Large intestine (tissue), 3 donors: ENCODE measurements at regions not wholly inside any gene's neighbourhood (a gene's known extent, or its start where the extent isn't known, plus 50 kb on each side); places are given as distances from the start of the nearest gene placed in this dataset.
"Not testable (repeated sequence)": the region's sequence is repeated elsewhere in the genome, so short reads cannot be mapped to it uniquely, and the experiment has no call there.

Experiments
- DNase-seq, 2 donors: peaks; one replicate each; pipeline versions ENCODE4 v3.0.0 to v3.0.0-alpha.2; 2013
- H3K27ac ChIP-seq: one replicate; pipeline ENCODE4 v1.5.1; 2013; ENCODE audit warnings: low read length
- H3K27me3 ChIP-seq: 2 replicates; pipeline ENCODE4 v1.6.1; 2013; ENCODE audit warnings: low read length; ENCODE audit not compliant: control insufficient read depth, insufficient read depth
- H3K36me3 ChIP-seq: 2 replicates; pipeline ENCODE4 v1.6.1; 2013; ENCODE audit warnings: low read length; ENCODE audit not compliant: control insufficient read depth, insufficient read depth
- H3K4me1 ChIP-seq: one replicate; pipeline ENCODE4 v1.6.1; 2013; ENCODE audit warnings: low read length; ENCODE audit not compliant: control insufficient read depth, insufficient read depth
- H3K4me3 ChIP-seq: one replicate; pipeline ENCODE4 v1.5.1; 2013; ENCODE audit warnings: low read length
- H3K9me3 ChIP-seq: one replicate; pipeline ENCODE4 v1.6.1; 2013; ENCODE audit warnings: mild to moderate bottlenecking, low read depth, low read length, moderate library complexity; ENCODE audit not compliant: control insufficient read depth
- WGBS: methylation state at CpG from one replicate; pipeline ENCODE4 v1.1.5; 2013; ENCODE audit warnings: low lambda C conversion rate; ENCODE audit not compliant: insufficient coverage; 5-methylcytosine and 5-hydroxymethylcytosine counted together

- no peak overlapping the region for H3K27ac ChIP-seq
- peaks cover 46% of the 10 kb centered on the region for H3K4me1 ChIP-seq
- no peak overlapping the region for H3K4me3 ChIP-seq
- H3K9me3 ChIP-seq: no peaks in the 10 kb centered on the region
- no CpG with 5 or more reads among the region's 6 CpGs for WGBS
- DNase-seq: no peak
- no peaks in the 10 kb centered on the region for H3K27me3 ChIP-seq
- no peaks in the 10 kb centered on the region for H3K36me3 ChIP-seq
These were observed 163.5 kb upstream of the EEA1 start for GRCh38 chr12:93092649-93092945.

- 100% methylated on average over 2 of the region's 3 CpGs for WGBS
- Histone ChIP-seq H3K4me1 (peaks cover 40% of the 10 kb centered on the region), H3K4me3 (no peak overlapping the region), H3K36me3 (no peaks in the 10 kb centered on the region), H3K27ac (no peak overlapping the region), H3K27me3 (no peaks in the 10 kb centered on the region), H3K9me3 (no peaks in the 10 kb centered on the region)
- no peak for DNase-seq
These were observed 164.1 kb upstream of the EEA1 start for GRCh38 chr12:93093243-93093642.

GRCh38 chr12:93094222-93094621 lies 165.1 kb upstream of the EEA1 start:
- H3K36me3 ChIP-seq, H3K9me3 ChIP-seq, H3K27me3 ChIP-seq, DNase-seq, H3K4me3 ChIP-seq, H3K27ac ChIP-seq: not testable (repeated sequence)
- H3K4me1 ChIP-seq: peaks cover 33% of the 10 kb centered on the region
- no CpG with 5 or more reads among the region's 9 CpGs for WGBS

DNA sequence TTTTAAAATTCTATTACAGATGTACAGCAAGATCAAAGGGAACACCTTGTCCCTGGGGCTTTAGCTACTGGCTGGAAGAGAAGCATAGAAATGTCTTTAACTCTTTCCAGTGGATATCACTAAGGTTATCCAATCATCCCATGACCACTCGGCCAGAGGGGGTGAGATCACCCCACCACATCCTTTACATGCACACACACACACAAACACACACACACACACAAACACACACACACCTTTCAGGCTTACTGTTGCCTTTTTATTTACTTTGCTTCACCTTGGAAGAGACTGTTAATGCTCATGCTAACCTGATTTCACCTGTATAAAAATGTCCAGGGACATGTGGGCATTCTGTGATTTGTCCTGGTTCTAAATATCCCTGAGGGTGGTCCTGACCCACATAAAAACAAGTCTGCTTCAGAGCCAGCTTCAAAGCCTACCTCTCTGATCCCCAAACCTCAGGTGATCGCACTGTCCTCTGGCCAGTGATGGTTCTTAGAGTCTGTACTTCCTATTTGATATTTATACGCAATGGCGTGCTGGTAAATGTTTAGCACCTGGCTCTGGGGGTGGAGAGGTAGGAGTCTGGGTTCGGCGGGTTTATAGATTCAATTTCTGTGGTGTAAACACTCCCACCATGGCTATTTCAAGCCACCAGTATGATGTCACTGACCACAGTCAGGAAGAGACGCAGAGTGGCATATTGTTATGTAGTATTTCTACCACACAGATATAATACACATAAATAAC lies 166.1 kb upstream of the EEA1 start:
- Histone ChIP-seq H3K9me3 (no peaks in the 10 kb centered on the region), H3K4me1 (peaks cover 34% of the 10 kb centered on the region), H3K27me3 (no peaks in the 10 kb centered on the region), H3K4me3 (no peak overlapping the region), H3K27ac (no peak overlapping the region), H3K36me3 (no peaks in the 10 kb centered on the region)
- 60% methylated on average over 4 of the region's 7 CpGs for WGBS
- DNase-seq: no peak

DNA sequence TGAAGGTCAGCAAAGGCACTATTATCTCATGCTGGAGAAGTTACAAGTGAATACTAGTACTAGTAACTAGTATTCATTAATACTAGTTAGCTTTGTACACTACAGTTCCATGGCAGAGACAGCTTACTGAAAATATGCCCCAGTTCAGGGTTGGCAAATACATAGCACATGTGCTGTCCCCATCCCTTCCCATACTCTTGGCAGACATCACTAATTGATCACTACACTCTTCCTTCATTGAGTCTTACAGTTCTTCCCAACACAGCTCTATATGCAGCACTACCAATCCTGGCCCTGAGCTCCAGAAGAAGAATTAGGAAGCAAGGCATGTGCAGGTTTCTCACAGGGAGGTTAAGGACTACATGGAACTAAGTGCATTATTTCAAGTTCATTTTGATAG lies 168.3 kb upstream of the EEA1 start:
- DNase-seq: no peak
- Histone ChIP-seq H3K36me3 (no peaks in the 10 kb centered on the region), H3K27ac (no peak overlapping the region), H3K27me3 (no peaks in the 10 kb centered on the region), H3K9me3 (no peaks in the 10 kb centered on the region), H3K4me3 (no peak overlapping the region), H3K4me1 (peaks cover 40% of the 10 kb centered on the region)

GRCh38 chr12:93098077-93098476 lies 169.0 kb upstream of the EEA1 start:
- no peak overlapping the region for H3K27ac ChIP-seq
- H3K4me1 ChIP-seq: peaks cover 41% of the 10 kb centered on the region
- WGBS: 71% methylated on average over 1 of the region's 2 CpGs
- H3K9me3 ChIP-seq: no peaks in the 10 kb centered on the region
- DNase-seq: peak; percentile 47 to 50
- no peaks in the 10 kb centered on the region for H3K36me3 ChIP-seq
- no peak overlapping the region for H3K4me3 ChIP-seq
- H3K27me3 ChIP-seq: no peaks in the 10 kb centered on the region

DNA sequence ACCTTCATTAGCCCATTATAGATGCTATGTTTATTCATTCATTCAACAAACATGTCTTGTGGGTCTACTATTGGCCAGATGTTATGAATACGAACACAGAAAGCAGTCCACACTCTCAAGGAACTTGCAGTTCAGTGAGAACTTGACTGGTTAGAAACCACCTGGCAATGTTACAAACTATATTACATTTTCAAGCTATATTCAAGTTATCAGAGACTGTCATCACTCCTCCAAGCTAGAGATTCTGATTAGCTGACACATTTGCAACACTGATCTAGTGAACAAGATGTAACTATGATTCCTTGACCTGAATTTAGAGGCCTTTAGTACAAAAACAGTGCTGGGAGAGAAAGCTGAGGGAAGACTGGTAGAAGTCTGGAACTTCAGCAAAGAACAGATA lies 170.7 kb upstream of the EEA1 start:
- no CpG with 5 or more reads among the region's 1 CpG for WGBS
- no peaks in the 10 kb centered on the region for H3K9me3 ChIP-seq
- peaks cover 47% of the 10 kb centered on the region for H3K4me1 ChIP-seq
- H3K36me3 ChIP-seq: no peaks in the 10 kb centered on the region
- no peak overlapping the region for H3K27ac ChIP-seq
- DNase-seq: no peak
- no peak overlapping the region for H3K4me3 ChIP-seq
- no peaks in the 10 kb centered on the region for H3K27me3 ChIP-seq

GRCh38 chr12:93100610-93101009 lies 171.5 kb upstream of the EEA1 start:
- no peak for DNase-seq
- WGBS: 80% methylated on average over 1 of the region's 4 CpGs
- Histone ChIP-seq H3K9me3 (no peaks in the 10 kb centered on the region), H3K4me3 (no peak overlapping the region), H3K27ac (no peak overlapping the region), H3K36me3 (no peaks in the 10 kb centered on the region), H3K27me3 (no peaks in the 10 kb centered on the region), H3K4me1 (peaks cover 40% of the 10 kb centered on the region)

DNA sequence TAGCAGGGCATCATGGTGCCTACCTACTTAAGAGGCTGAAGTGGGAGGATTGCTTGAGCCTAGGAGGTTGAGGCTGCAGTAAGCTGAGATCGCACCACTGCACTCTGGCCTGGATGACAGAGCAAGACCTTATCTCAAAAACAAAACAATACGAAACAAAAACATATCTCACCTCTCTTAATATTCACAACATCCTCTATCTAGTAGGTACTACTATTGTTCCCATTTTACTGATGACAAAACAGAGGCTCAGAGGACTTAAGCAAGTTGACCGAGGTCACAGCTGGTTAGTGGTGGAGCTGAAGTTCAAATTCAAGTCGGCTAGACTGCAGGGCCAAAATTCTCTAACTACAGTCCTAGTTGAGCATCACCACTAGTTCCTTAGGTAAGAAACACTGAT lies 172.3 kb upstream of the EEA1 start:
- Histone ChIP-seq H3K27ac (peak overlapping the region; percentile 67), H3K36me3 (no peaks in the 10 kb centered on the region), H3K27me3 (no peaks in the 10 kb centered on the region), H3K4me3 (no peak overlapping the region), H3K9me3 (no peaks in the 10 kb centered on the region), H3K4me1 (peaks cover 39% of the 10 kb centered on the region)
- no peak for DNase-seq
- WGBS: no CpG with 5 or more reads among the region's 4 CpGs

- Histone ChIP-seq H3K9me3 (no peaks in the 10 kb centered on the region), H3K4me1 (peaks cover 29% of the 10 kb centered on the region), H3K27ac (peak overlapping the region; percentile 67), H3K4me3 (no peak overlapping the region), H3K36me3 (no peaks in the 10 kb centered on the region), H3K27me3 (no peaks in the 10 kb centered on the region)
- no CpG with 5 or more reads among the region's 1 CpG for WGBS
- no peak for DNase-seq
These were observed 173.2 kb upstream of the EEA1 start for GRCh38 chr12:93102312-93102711.

GRCh38 chr12:93102744-93103143 lies 173.6 kb upstream of the EEA1 start:
- Histone ChIP-seq H3K36me3 (no peaks in the 10 kb centered on the region), H3K4me3 (no peak overlapping the region), H3K27ac (peak overlapping the region; percentile 67), H3K4me1 (peaks cover 27% of the 10 kb centered on the region), H3K27me3 (no peaks in the 10 kb centered on the region), H3K9me3 (no peaks in the 10 kb centered on the region)
- peak; percentile 43 to 83 for DNase-seq
- WGBS: 20% methylated on average over 2 of the region's 2 CpGs
